IMR-90 (cell line): ENCODE measurements at regions not wholly inside any gene's neighbourhood (a gene's known extent, or its start where the extent isn't known, plus 50 kb on each side); places are given as distances from the start of the nearest gene placed in this dataset.

Experiments
- ATAC-seq: fragments of 200-7000 bp; cut with Tn5 transposase; 2 replicates; pipeline ENCODE4 v1.9.1; 2020; ENCODE audit warnings: low read depth, mild to moderate bottlenecking, moderate library complexity
- BruUV-seq: library from RNA; stranded (reverse); fragments of 400-500 nt; replicated peaks from 2 replicates; lab custom pipeline; 2021; lab: Mats Ljungman, UMichigan
- CTCF ChIA-PET: fragments of 300-600 bp; formaldehyde crosslinking; extraction: SDS; loops from one replicate; lab custom pipeline; 2021; ENCODE audit warnings: antibody characterized with exemption; lab: Yijun Ruan, JAX
- POLR2A ChIA-PET: fragments of 300-600 bp; sonication (Branson Sonifier 250); formaldehyde crosslinking; loops from one replicate; lab custom pipeline; 2022; ENCODE audit warnings: antibody characterized with exemption; ENCODE audit not compliant: unreplicated experiment; lab: Charles Lee
- DNase-seq: peaks from one replicate; pipeline ENCODE4 v3.0.0; 2013
- H2AFZ ChIP-seq: replicated peaks from 2 replicates; pipeline ENCODE3; 2013; ENCODE audit warnings: low read length, mild to moderate bottlenecking; ENCODE audit not compliant: poor library complexity
- H2AK5ac ChIP-seq: 2 replicates; pipeline ENCODE4 v1.6.1; 2013; ENCODE audit warnings: low read depth, low read length, inconsistent platforms
- H2AK9ac ChIP-seq: replicated peaks from 2 replicates; pipeline ENCODE3; 2013; ENCODE audit warnings: mild to moderate bottlenecking, low read depth, low read length, moderate library complexity; ENCODE audit not compliant: poor library complexity
- H2BK120ac ChIP-seq: 2 replicates; pipeline ENCODE4 v1.6.1; 2013; ENCODE audit warnings: low read depth, low read length, inconsistent platforms
- H2BK15ac ChIP-seq: 3 replicates; pipeline ENCODE4 v1.6.1; 2013; ENCODE audit warnings: low read depth, low read length, inconsistent platforms
- H2BK20ac ChIP-seq: 2 replicates; pipeline ENCODE4 v1.6.1; 2013; ENCODE audit warnings: low read depth, mild to moderate bottlenecking, inconsistent platforms, low read length, moderate library complexity
- H2BK5ac ChIP-seq: 2 replicates; pipeline ENCODE4 v1.6.1; 2013; ENCODE audit warnings: mild to moderate bottlenecking, low read depth, low read length, inconsistent platforms; ENCODE audit not compliant: poor library complexity, severe bottlenecking
- H3K14ac ChIP-seq: replicated peaks from 2 replicates; pipeline ENCODE4 v1.6.1; 2013; ENCODE audit warnings: low read depth, low read length, inconsistent platforms
- H3K18ac ChIP-seq: 2 replicates; pipeline ENCODE4 v1.6.1; 2013; ENCODE audit warnings: low read depth, low read length, control low read depth
- H3K23ac ChIP-seq: 2 replicates; pipeline ENCODE4 v1.6.1; 2013; ENCODE audit warnings: low read depth, low read length, inconsistent platforms
- H3K27ac ChIP-seq: 2 replicates; pipeline ENCODE4 v1.5.1; 2013; ENCODE audit warnings: mild to moderate bottlenecking, control low read depth, low read length; ENCODE audit not compliant: insufficient read depth
- H3K27me3 ChIP-seq: 2 replicates; pipeline ENCODE4 v1.6.1; 2013; ENCODE audit warnings: low read length; ENCODE audit not compliant: control insufficient read depth, insufficient read depth
- H3K36me3 ChIP-seq: 2 replicates; pipeline ENCODE4 v1.6.1; 2013; ENCODE audit warnings: low read length, mixed read lengths; ENCODE audit not compliant: control insufficient read depth, insufficient read depth
- H3K4ac ChIP-seq: 2 replicates; pipeline ENCODE4 v1.6.1; 2013; ENCODE audit warnings: low read depth, low read length, inconsistent platforms
- H3K4me1 ChIP-seq: 2 replicates; pipeline ENCODE4 v1.6.1; 2013; ENCODE audit warnings: low read length, mixed read lengths; ENCODE audit not compliant: control insufficient read depth, insufficient read depth
- H3K4me2 ChIP-seq: 2 replicates; pipeline ENCODE4 v1.6.1; 2013; ENCODE audit warnings: low read depth, mild to moderate bottlenecking, control low read depth, low read length, moderate library complexity
- H3K4me3 ChIP-seq: 2 replicates; pipeline ENCODE4 v1.5.1; 2013; ENCODE audit warnings: low read depth, mild to moderate bottlenecking, control low read depth, low read length, moderate library complexity; ENCODE audit not compliant: insufficient read depth
- H3K56ac ChIP-seq: 2 replicates; pipeline ENCODE4 v1.6.1; 2013; ENCODE audit warnings: low read length, inconsistent platforms; ENCODE audit not compliant: insufficient read depth; ENCODE audit errors: extremely low read depth
- H3K79me1 ChIP-seq, 2 experiments: 2 replicates each; pipeline ENCODE4 v1.6.1; 2013; ENCODE audit warnings: low read length in 2 of 2, inconsistent platforms in 1 of 2, low read depth in 1 of 2
- H3K9ac ChIP-seq: 2 replicates; pipeline ENCODE4 v1.6.1; 2013; ENCODE audit warnings: low read depth, low read length, control low read depth
- H3K9me1 ChIP-seq: 2 replicates; pipeline ENCODE4 v1.6.1; 2013; ENCODE audit warnings: low read length, inconsistent platforms; ENCODE audit not compliant: insufficient read depth
- H3K9me3 ChIP-seq: 2 replicates; pipeline ENCODE4 v1.6.1; 2013; ENCODE audit warnings: low read length; ENCODE audit not compliant: control insufficient read depth, insufficient read depth
- H4K20me1 ChIP-seq: 2 replicates; pipeline ENCODE4 v1.6.1; 2013; ENCODE audit warnings: low read length, inconsistent platforms; ENCODE audit not compliant: insufficient read depth
- H4K5ac ChIP-seq: 2 replicates; pipeline ENCODE4 v1.6.1; 2013; ENCODE audit warnings: mild to moderate bottlenecking, low read depth, low read length, control low read depth
- H4K8ac ChIP-seq, 2 experiments: 2 replicates each; pipeline ENCODE4 v1.6.1; 2013; ENCODE audit warnings: low read depth in 2 of 2, low read length in 2 of 2, control low read depth in 1 of 2, inconsistent platforms in 1 of 2
- H4K91ac ChIP-seq: 2 replicates; pipeline ENCODE4 v1.6.1; 2013; ENCODE audit warnings: low read depth, low read length, inconsistent platforms; ENCODE audit not compliant: insufficient read depth
- BHLHE40 ChIP-seq: fragments of 150-350 bp; IDR thresholded peaks from 2 replicates; pipeline ENCODE4 v1.6.1; 2016; ENCODE audit warnings: mild to moderate bottlenecking, low read depth, low read length
- CEBPB ChIP-seq: IDR thresholded peaks from 2 replicates; pipeline ENCODE4 v1.6.1; 2012; ENCODE audit warnings: low read depth, low read length, improper control_type of control experiment
- CHD1 ChIP-seq: IDR thresholded peaks from 2 replicates; pipeline ENCODE4 v1.6.1; 2012; ENCODE audit warnings: low read depth, low read length, improper control_type of control experiment
- CTCF ChIP-seq: conservative IDR thresholded peaks from 2 replicates; pipeline ENCODE4 v1.5.1; 2012; ENCODE audit warnings: mild to moderate bottlenecking, low read depth, low read length, improper control_type of control experiment
- ELK1 ChIP-seq: fragments of 150-350 bp; IDR thresholded peaks from 2 replicates; pipeline ENCODE4 v1.6.1; 2016; ENCODE audit warnings: low read depth, mild to moderate bottlenecking, low read length, moderate library complexity, borderline replicate concordance
- FOS ChIP-seq: fragments of 150-350 bp; IDR thresholded peaks from 2 replicates; pipeline ENCODE4 v1.6.1; 2016; ENCODE audit warnings: low read depth, low read length
- MAFK ChIP-seq: IDR thresholded peaks from 2 replicates; pipeline ENCODE4 v1.6.1; 2012; ENCODE audit warnings: low read depth, low read length, improper control_type of control experiment
- MAZ ChIP-seq: IDR thresholded peaks from 2 replicates; pipeline ENCODE4 v1.6.1; 2012; ENCODE audit warnings: low read depth, mild to moderate bottlenecking, low read length, improper control_type of control experiment, moderate library complexity, borderline replicate concordance
- MXI1 ChIP-seq: IDR thresholded peaks from 2 replicates; pipeline ENCODE4 v1.6.1; 2012; ENCODE audit warnings: low read depth, mild to moderate bottlenecking, low read length, moderate library complexity, borderline replicate concordance
- NFE2L2 ChIP-seq: fragments of 150-350 bp; IDR thresholded peaks from 2 replicates; pipeline ENCODE4 v1.6.1; 2016; ENCODE audit warnings: low read depth, mild to moderate bottlenecking, low read length
- POLR2A ChIP-seq: IDR thresholded peaks from 2 replicates; pipeline ENCODE4 v1.6.1; 2012; ENCODE audit warnings: mild to moderate bottlenecking, low read depth, low read length
- RAD21 ChIP-seq: IDR thresholded peaks from 2 replicates; pipeline ENCODE4 v1.6.1; 2012; ENCODE audit warnings: low read length, improper control_type of control experiment
- RCOR1 ChIP-seq: IDR thresholded peaks from 2 replicates; pipeline ENCODE4 v1.6.1; 2012; ENCODE audit warnings: mild to moderate bottlenecking, low read length, improper control_type of control experiment; ENCODE audit not compliant: insufficient replicate concordance
- RFX5 ChIP-seq: IDR thresholded peaks from 2 replicates; pipeline ENCODE4 v1.8.0; 2012; ENCODE audit warnings: low read depth, mild to moderate bottlenecking, low read length, moderate library complexity
- SMC3 ChIP-seq: fragments of 150-350 bp; IDR thresholded peaks from 2 replicates; pipeline ENCODE4 v1.6.1; 2016; ENCODE audit warnings: low read depth, mild to moderate bottlenecking, antibody characterized with exemption, low read length, moderate library complexity
- USF2 ChIP-seq: fragments of 150-350 bp; IDR thresholded peaks from 2 replicates; pipeline ENCODE4 v1.6.1; 2017; ENCODE audit warnings: mild to moderate bottlenecking, antibody characterized with exemption, low read length, low read depth
- WGBS, 2 experiments: methylation state at CpG; one replicate each; pipeline versions ENCODE4 v1.1.5 to v1.1.7; 2013; ENCODE audit warnings: missing lambda C conversion rate in 2 of 2; ENCODE audit not compliant: insufficient read length in 1 of 2; ENCODE audit errors: extremely low coverage in 2 of 2; 5-methylcytosine and 5-hydroxymethylcytosine counted together
- dilution Hi-C: fragments of 300-500 bp; cut with HindIII; formaldehyde crosslinking; loops from one replicate; pipeline ENCODE4 v1.14.3; 2018; ENCODE audit warnings: low sequenced_read_pairs; ENCODE audit not compliant: unreplicated experiment
- in situ Hi-C: fragments of 300-500 bp; cut with MboI; formaldehyde crosslinking; loops from 3 replicates; pipeline ENCODE4 v1.14.3; 2019; ENCODE audit warnings: low sequenced_read_pairs, inconsistent platforms, mixed read lengths
- intact Hi-C: fragments of 100-400 bp; cut with micrococcal nuclease; formaldehyde crosslinking; loops from 2 replicates; pipeline ENCODE4 v1.10.0; 2022

- Histone ChIP-seq H3K9me3 (no peaks in the 10 kb centered on the region), H2AK9ac (no peak overlapping the region), H3K27me3 (peaks cover 1% of the 10 kb centered on the region), H3K27ac (no peak overlapping the region), H4K20me1 (no peaks in the 10 kb centered on the region), H3K4me3 (no peak overlapping the region), H3K4me1 (no peaks in the 10 kb centered on the region), H4K5ac (no peak overlapping the region), H2BK5ac (no peak overlapping the region), H3K4ac (no peak overlapping the region), H2BK15ac (no peak overlapping the region), H3K4me2 (no peak overlapping the region), H3K56ac (no peak overlapping the region), H2AK5ac (no peak overlapping the region), H3K14ac (no peak overlapping the region), H3K23ac (no peak overlapping the region), H4K8ac (no peak overlapping the region), H3K18ac (no peak overlapping the region), H4K91ac (no peak overlapping the region), H3K36me3 (no peaks in the 10 kb centered on the region), H2BK20ac (no peak overlapping the region), H3K79me1 (no peaks in the 10 kb centered on the region), H2BK120ac (no peak overlapping the region), H3K9ac (no peak overlapping the region), H2AFZ (no peak overlapping the region), H3K9me1 (no peaks in the 10 kb centered on the region)
- no peak for ATAC-seq
- in situ Hi-C loops = no loop called here
- intact Hi-C loops = no loop called here
- CTCF ChIA-PET = no interaction called here
- dilution Hi-C loops = no loop called here
- TF ChIP-seq NFE2L2 = no peak
- no peak for TF ChIP-seq MXI1
- no peak for TF ChIP-seq CHD1
- no peak for TF ChIP-seq MAFK
- no peak for TF ChIP-seq CEBPB
- TF ChIP-seq USF2 = no peak
- no peak for TF ChIP-seq CTCF
- TF ChIP-seq RCOR1 = no peak
- no peak for TF ChIP-seq SMC3
- TF ChIP-seq RAD21 = no peak
- no peak for TF ChIP-seq MAZ
- no peak for TF ChIP-seq RFX5
- no peak for TF ChIP-seq ELK1
- TF ChIP-seq FOS = no peak
- no peak for TF ChIP-seq BHLHE40
- no peak for TF ChIP-seq POLR2A
- 80% methylated on average over 1 of the region's 3 CpGs; no CpG with 5 or more reads in 1 of the 2 experiments for WGBS, 2 experiments
- no TSS peak for BruUV-seq
- POLR2A ChIA-PET = no interaction called here
- DNase-seq = no peak
These were observed 90.6 kb downstream of the POLR2M start for GRCh38 chr15:57797110-57797509.
